ENCODE measurements at regions not wholly inside any gene's neighbourhood (a gene's known extent, or its start where the extent isn't known, plus 50 kb on each side); places are given as distances from the start of the nearest gene placed in this dataset.
A peak's percentile ranks its signal among the peaks of the same experiment; 100 is the strongest.

- H2BK15ac ChIP-seq (replicated peaks; ENCODE audit: low read depth), result no peak overlapping the region
- no peaks in the 10 kb centered on the region for H3K27me3 ChIP-seq (ENCODE audit: insufficient read depth, low read length, poor library complexity)
- DNase-seq, result peak; percentile 59
- H2AK5ac ChIP-seq (ENCODE audit: low read length), result no peak overlapping the region
- H3K79me2 ChIP-seq (ENCODE audit: control insufficient read depth, insufficient read depth, low read length), result no peaks in the 10 kb centered on the region
- no peak overlapping the region for H2BK120ac ChIP-seq (ENCODE audit: low read depth, low read length)
- no peak overlapping the region for H2BK5ac ChIP-seq (ENCODE audit: low read length)
- H3K79me1 ChIP-seq (ENCODE audit: low read length), result no peaks in the 10 kb centered on the region
- no peak overlapping the region for H3K18ac ChIP-seq (ENCODE audit: low read length)
- no peak overlapping the region for H3K4ac ChIP-seq (ENCODE audit: low read depth, low read length)
- H3K4me1 ChIP-seq (ENCODE audit: control insufficient read depth, low read depth, low read length), result no peaks in the 10 kb centered on the region
- no peak overlapping the region for H3K27ac ChIP-seq (ENCODE audit: low read depth, low read length)
- no peak overlapping the region for H3K23ac ChIP-seq (ENCODE audit: low read length)
- H3K4me2 ChIP-seq (ENCODE audit: low read length), result no peak overlapping the region
- H4K5ac ChIP-seq (ENCODE audit: low read length), result no peak overlapping the region
- H3K36me3 ChIP-seq (ENCODE audit: control insufficient read depth, insufficient read depth, low read length), result no peaks in the 10 kb centered on the region
- H4K8ac ChIP-seq (ENCODE audit: low read depth, low read length), result no peak overlapping the region
- H3K56ac ChIP-seq (ENCODE audit: low read length), result no peak overlapping the region
- no peak overlapping the region for H3K4me3 ChIP-seq (ENCODE audit: low read length)
- H3K9ac ChIP-seq (ENCODE audit: low read length), result no peak overlapping the region
Measured at GRCh38 chr6:139768196-139768595, 393.7 kb upstream of the CITED2 start.

DNA sequence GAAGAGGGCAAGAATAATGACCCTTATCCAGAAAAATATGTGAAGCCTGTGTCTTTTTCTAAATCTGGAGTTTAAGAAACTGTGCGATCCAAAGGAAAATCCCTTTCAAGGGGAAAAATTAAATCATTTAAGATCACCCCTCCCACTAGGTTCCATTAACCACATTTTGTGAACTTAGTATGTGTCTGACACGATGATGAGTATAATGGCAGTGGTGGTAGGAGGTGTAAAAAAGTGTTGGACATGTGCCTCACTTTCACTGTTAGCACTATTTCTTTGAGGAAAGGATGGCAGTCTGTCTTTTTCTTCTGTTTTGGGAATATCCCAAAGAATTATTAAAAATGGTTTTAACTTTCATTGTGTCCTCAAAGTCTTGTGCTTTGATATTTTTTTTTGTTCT, 392.3 kb upstream of the CITED2 start:
- H4K5ac ChIP-seq (ENCODE audit: low read length), result no peak overlapping the region
- no peaks in the 10 kb centered on the region for H3K4me1 ChIP-seq (ENCODE audit: control insufficient read depth, low read depth, low read length)
- no peak overlapping the region for H4K8ac ChIP-seq (ENCODE audit: low read depth, low read length)
- H3K9ac ChIP-seq (ENCODE audit: low read length), result no peak overlapping the region
- peak overlapping the region; percentile 38 for H3K56ac ChIP-seq (ENCODE audit: low read length)
- no peak overlapping the region for H2BK120ac ChIP-seq (ENCODE audit: low read depth, low read length)
- H2BK5ac ChIP-seq (ENCODE audit: low read length), result no peak overlapping the region
- H3K79me2 ChIP-seq (ENCODE audit: control insufficient read depth, insufficient read depth, low read length), result no peaks in the 10 kb centered on the region
- no peak overlapping the region for H2AK5ac ChIP-seq (ENCODE audit: low read length)
- H3K79me1 ChIP-seq (ENCODE audit: low read length), result no peaks in the 10 kb centered on the region
- H3K4me3 ChIP-seq (ENCODE audit: low read length), result no peak overlapping the region
- H3K18ac ChIP-seq (ENCODE audit: low read length), result no peak overlapping the region
- no peak overlapping the region for H2BK15ac ChIP-seq (replicated peaks; ENCODE audit: low read depth)
- no peak for DNase-seq
- H3K4me2 ChIP-seq (ENCODE audit: low read length), result no peak overlapping the region
- H3K23ac ChIP-seq (ENCODE audit: low read length), result no peak overlapping the region
- WGBS (ENCODE audit: extremely low coverage, insufficient coverage, low lambda C conversion rate), result no CpG with 5 or more reads among the region's 2 CpGs
- H3K27me3 ChIP-seq (ENCODE audit: insufficient read depth, low read length, poor library complexity), result no peaks in the 10 kb centered on the region
- H3K4ac ChIP-seq (ENCODE audit: low read depth, low read length), result no peak overlapping the region
- no peak overlapping the region for H3K27ac ChIP-seq (ENCODE audit: low read depth, low read length)
- H3K36me3 ChIP-seq (ENCODE audit: control insufficient read depth, insufficient read depth, low read length), result no peaks in the 10 kb centered on the region

DNA sequence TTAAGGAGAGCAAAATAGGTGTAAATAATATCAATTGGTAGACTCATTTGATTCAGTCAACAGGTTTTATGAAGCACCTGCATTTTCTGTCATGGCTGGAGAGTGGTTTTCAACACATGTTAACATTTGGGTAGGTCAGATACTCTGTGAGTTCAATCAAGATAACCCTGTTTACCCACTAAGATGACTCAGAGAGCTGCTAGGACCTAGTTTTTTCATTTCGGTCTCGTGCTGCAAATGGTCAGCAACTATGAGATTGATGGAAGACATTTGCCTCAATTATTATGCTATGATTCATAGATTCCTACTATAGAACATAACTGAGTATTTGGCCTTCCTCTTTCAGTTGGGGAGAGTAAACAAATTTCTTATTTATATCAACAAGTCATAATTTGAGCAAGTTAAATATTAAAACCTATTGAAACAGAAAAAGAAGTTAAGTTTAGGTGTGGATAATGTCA, 391.4 kb upstream of the CITED2 start:
- no peaks in the 10 kb centered on the region for H3K36me3 ChIP-seq (ENCODE audit: control insufficient read depth, insufficient read depth, low read length)
- no peak overlapping the region for H3K4me3 ChIP-seq (ENCODE audit: low read length)
- H3K18ac ChIP-seq (ENCODE audit: low read length), result no peak overlapping the region
- no peak overlapping the region for H2BK120ac ChIP-seq (ENCODE audit: low read depth, low read length)
- H3K4me2 ChIP-seq (ENCODE audit: low read length), result no peak overlapping the region
- H2AK5ac ChIP-seq (ENCODE audit: low read length), result no peak overlapping the region
- no peak overlapping the region for H3K23ac ChIP-seq (ENCODE audit: low read length)
- no peak overlapping the region for H3K27ac ChIP-seq (ENCODE audit: low read depth, low read length)
- no peak overlapping the region for H4K5ac ChIP-seq (ENCODE audit: low read length)
- no peaks in the 10 kb centered on the region for H3K4me1 ChIP-seq (ENCODE audit: control insufficient read depth, low read depth, low read length)
- H3K27me3 ChIP-seq (ENCODE audit: insufficient read depth, low read length, poor library complexity), result no peaks in the 10 kb centered on the region
- peak; percentile 57 for DNase-seq
- H3K79me1 ChIP-seq (ENCODE audit: low read length), result no peaks in the 10 kb centered on the region
- no peak overlapping the region for H2BK15ac ChIP-seq (replicated peaks; ENCODE audit: low read depth)
- no peak overlapping the region for H2BK5ac ChIP-seq (ENCODE audit: low read length)
- no peak overlapping the region for H3K9ac ChIP-seq (ENCODE audit: low read length)
- WGBS (ENCODE audit: extremely low coverage, insufficient coverage, low lambda C conversion rate), result no CpG with 5 or more reads among the region's 2 CpGs
- no peak overlapping the region for H3K56ac ChIP-seq (ENCODE audit: low read length)
- no peak overlapping the region for H3K4ac ChIP-seq (ENCODE audit: low read depth, low read length)
- no peaks in the 10 kb centered on the region for H3K79me2 ChIP-seq (ENCODE audit: control insufficient read depth, insufficient read depth, low read length)
- H4K8ac ChIP-seq (ENCODE audit: low read depth, low read length), result no peak overlapping the region

DNA sequence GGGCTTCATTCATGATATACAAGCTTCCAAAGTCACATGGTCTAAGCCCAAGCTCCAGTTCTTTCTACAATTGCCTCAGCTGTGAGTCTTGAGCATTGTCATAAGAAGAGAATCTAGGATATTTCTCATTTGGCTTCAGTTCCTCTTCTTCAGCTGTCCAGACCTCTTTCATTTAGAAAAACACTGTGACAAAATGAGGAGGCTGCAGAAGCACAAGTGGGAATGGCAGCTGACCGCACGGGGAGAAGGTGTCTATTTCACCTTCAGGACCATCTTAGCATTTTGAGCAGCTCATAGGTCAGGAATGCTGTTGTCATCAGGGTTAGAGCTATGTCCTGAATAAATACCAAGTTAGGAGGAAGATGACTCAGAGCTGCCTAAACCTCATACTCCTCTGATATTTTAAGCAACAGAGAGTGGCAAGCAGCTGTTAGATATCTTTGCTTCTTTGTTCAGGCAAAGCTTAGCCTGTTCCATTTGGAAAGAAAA, 390.1 kb upstream of the CITED2 start:
- Histone ChIP-seq H4K8ac (ENCODE audit: low read depth, low read length) (peak overlapping the region; percentile 39), H3K4ac (ENCODE audit: low read depth, low read length) (no peak overlapping the region), H2BK5ac (ENCODE audit: low read length) (no peak overlapping the region), H4K5ac (ENCODE audit: low read length) (no peak overlapping the region), H3K79me1 (ENCODE audit: low read length) (no peaks in the 10 kb centered on the region), H2BK15ac (replicated peaks; ENCODE audit: low read depth) (peak overlapping the region; percentile 57), H3K18ac (ENCODE audit: low read length) (peak overlapping the region; percentile 51), H3K4me1 (ENCODE audit: control insufficient read depth, low read depth, low read length) (no peaks in the 10 kb centered on the region), H3K4me2 (ENCODE audit: low read length) (no peak overlapping the region), H3K23ac (ENCODE audit: low read length) (no peak overlapping the region), H3K27ac (ENCODE audit: low read depth, low read length) (peak overlapping the region; percentile 47), H3K9ac (ENCODE audit: low read length) (no peak overlapping the region), H3K56ac (ENCODE audit: low read length) (no peak overlapping the region), H2AK5ac (ENCODE audit: low read length) (no peak overlapping the region), H3K27me3 (ENCODE audit: insufficient read depth, low read length, poor library complexity) (no peaks in the 10 kb centered on the region), H3K4me3 (ENCODE audit: low read length) (no peak overlapping the region), H2BK120ac (ENCODE audit: low read depth, low read length) (no peak overlapping the region), H3K79me2 (ENCODE audit: control insufficient read depth, insufficient read depth, low read length) (no peaks in the 10 kb centered on the region), H3K36me3 (ENCODE audit: control insufficient read depth, insufficient read depth, low read length) (no peaks in the 10 kb centered on the region)
- DNase-seq, result peak; percentile 96
- WGBS (ENCODE audit: extremely low coverage, insufficient coverage, low lambda C conversion rate), result no CpG with 5 or more reads among the region's 2 CpGs

- Histone ChIP-seq H3K79me1 (ENCODE audit: low read length) (no peaks in the 10 kb centered on the region), H3K27me3 (ENCODE audit: insufficient read depth, low read length, poor library complexity) (no peaks in the 10 kb centered on the region), H3K27ac (ENCODE audit: low read depth, low read length) (no peak overlapping the region), H3K56ac (ENCODE audit: low read length) (no peak overlapping the region), H2BK5ac (ENCODE audit: low read length) (no peak overlapping the region), H3K9ac (ENCODE audit: low read length) (no peak overlapping the region), H2AK5ac (ENCODE audit: low read length) (no peak overlapping the region), H3K4me3 (ENCODE audit: low read length) (no peak overlapping the region), H3K4ac (ENCODE audit: low read depth, low read length) (peak overlapping the region; percentile 9), H3K18ac (ENCODE audit: low read length) (no peak overlapping the region), H3K4me2 (ENCODE audit: low read length) (no peak overlapping the region), H2BK15ac (replicated peaks; ENCODE audit: low read depth) (peak overlapping the region; percentile 74), H3K4me1 (ENCODE audit: control insufficient read depth, low read depth, low read length) (no peaks in the 10 kb centered on the region), H3K23ac (ENCODE audit: low read length) (no peak overlapping the region), H3K79me2 (ENCODE audit: control insufficient read depth, insufficient read depth, low read length) (no peaks in the 10 kb centered on the region), H3K36me3 (ENCODE audit: control insufficient read depth, insufficient read depth, low read length) (no peaks in the 10 kb centered on the region), H4K8ac (ENCODE audit: low read depth, low read length) (peak overlapping the region; percentile 86), H2BK120ac (ENCODE audit: low read depth, low read length) (no peak overlapping the region), H4K5ac (ENCODE audit: low read length) (no peak overlapping the region)
- WGBS (ENCODE audit: extremely low coverage, insufficient coverage, low lambda C conversion rate), result no CpG with 5 or more reads among the region's 4 CpGs
- DNase-seq, result no peak
Measured at GRCh38 chr6:139763468-139764210, 389.2 kb upstream of the CITED2 start.

DNA sequence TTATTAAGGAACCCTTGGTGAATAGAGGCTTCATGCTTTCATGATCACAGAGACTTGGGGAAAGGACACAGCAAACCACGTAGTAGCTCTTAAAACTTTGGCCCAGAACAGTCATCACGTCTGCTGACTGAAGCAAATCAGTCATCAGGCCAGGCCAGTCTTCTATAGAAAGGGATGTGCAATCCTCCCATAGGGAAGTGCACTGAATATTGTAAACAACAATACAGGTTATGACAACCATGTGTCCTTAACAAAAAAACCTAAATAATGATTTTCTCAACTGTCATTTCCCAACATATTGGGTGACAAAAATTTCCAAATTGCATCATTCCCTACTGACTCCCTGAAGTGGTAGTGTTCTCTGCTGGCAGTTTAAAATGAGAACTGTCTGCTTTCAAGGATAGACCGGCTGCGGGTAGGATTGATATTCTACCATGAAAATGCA, 388.2 kb upstream of the CITED2 start:
- Histone ChIP-seq H2BK15ac (replicated peaks; ENCODE audit: low read depth) (no peak overlapping the region), H3K79me2 (ENCODE audit: control insufficient read depth, insufficient read depth, low read length) (no peaks in the 10 kb centered on the region), H3K56ac (ENCODE audit: low read length) (no peak overlapping the region), H3K36me3 (ENCODE audit: control insufficient read depth, insufficient read depth, low read length) (no peaks in the 10 kb centered on the region), H4K5ac (ENCODE audit: low read length) (no peak overlapping the region), H3K27me3 (ENCODE audit: insufficient read depth, low read length, poor library complexity) (no peaks in the 10 kb centered on the region), H3K27ac (ENCODE audit: low read depth, low read length) (no peak overlapping the region), H3K9ac (ENCODE audit: low read length) (no peak overlapping the region), H3K4me2 (ENCODE audit: low read length) (no peak overlapping the region), H3K4ac (ENCODE audit: low read depth, low read length) (no peak overlapping the region), H3K79me1 (ENCODE audit: low read length) (no peaks in the 10 kb centered on the region), H2AK5ac (ENCODE audit: low read length) (no peak overlapping the region), H3K23ac (ENCODE audit: low read length) (no peak overlapping the region), H2BK120ac (ENCODE audit: low read depth, low read length) (no peak overlapping the region), H4K8ac (ENCODE audit: low read depth, low read length) (peak overlapping the region; percentile 39), H3K4me3 (ENCODE audit: low read length) (no peak overlapping the region), H3K4me1 (ENCODE audit: control insufficient read depth, low read depth, low read length) (no peaks in the 10 kb centered on the region), H2BK5ac (ENCODE audit: low read length) (no peak overlapping the region), H3K18ac (ENCODE audit: low read length) (no peak overlapping the region)
- no peak for DNase-seq
- no CpG with 5 or more reads among the region's 4 CpGs for WGBS (ENCODE audit: extremely low coverage, insufficient coverage, low lambda C conversion rate)

Data from mesendoderm (in vitro differentiated cells).